Spleen (tissue), 11 donors: ENCODE measurements at regions not wholly inside any gene's neighbourhood (a gene's known extent, or its start where the extent isn't known, plus 50 kb on each side); places are given as distances from the start of the nearest gene placed in this dataset.

ENCODE experiments used
- DNase-seq: peaks from one replicate; pipeline ENCODE4 v3.0.0-alpha.2; 2020
- H3K27ac ChIP-seq, 8 donors: fragments of 200-600 bp; sonication (generic) in 7 of 8; 1 replicate in 4 of 8; 2 replicates in 4 of 8; pipeline versions ENCODE4 v1.5.0 to v1.8.0; 2016 to 2021; ENCODE audit warnings: inconsistent platforms in 4 of 8, mild to moderate bottlenecking in 4 of 8, moderate library complexity in 1 of 8
- H3K27me3 ChIP-seq, 7 donors: fragments of 200-600 bp; sonication (generic) in 6 of 7; replicated peaks in 1 of 7; 1 replicate in 4 of 7; 2 replicates in 3 of 7; pipeline versions ENCODE4 v1.5.0 to v1.8.0; 2016 to 2021; ENCODE audit warnings: inconsistent platforms in 3 of 7, mild to moderate bottlenecking in 1 of 7
- H3K36me3 ChIP-seq, 6 donors: fragments of 200-600 bp; sonication (generic) in 5 of 6; 1 replicate in 4 of 6; 2 replicates in 2 of 6; pipeline versions ENCODE4 v1.5.0 to v1.8.0; 2016 to 2021; ENCODE audit warnings: inconsistent platforms in 2 of 6
- H3K4me1 ChIP-seq, 6 donors: fragments of 200-600 bp; sonication (generic) in 5 of 6; 1 replicate in 3 of 6; 2 replicates in 3 of 6; pipeline versions ENCODE4 v1.5.0 to v1.8.0; 2016 to 2021; ENCODE audit warnings: inconsistent platforms in 3 of 6
- H3K4me3 ChIP-seq, 8 donors: fragments of 200-600 bp; sonication (generic) in 7 of 8; 1 replicate in 4 of 8; 2 replicates in 4 of 8; pipeline versions ENCODE4 v1.5.0 to v1.8.0; 2016 to 2021; ENCODE audit warnings: inconsistent platforms in 4 of 8, mild to moderate bottlenecking in 4 of 8, moderate library complexity in 2 of 8
- H3K9me3 ChIP-seq, 8 donors: fragments of 200-600 bp; sonication (generic) in 7 of 8; 1 replicate in 4 of 8; 2 replicates in 4 of 8; pipeline versions ENCODE4 v1.5.0 to v1.8.0; 2016 to 2021; ENCODE audit warnings: inconsistent platforms in 4 of 8
- POLR2A ChIP-seq, 3 donors: fragments of 450-650 bp; IDR thresholded peaks; one replicate each; pipeline ENCODE4 v1.5.1; 2017; ENCODE audit warnings: antibody characterized with exemption in 3 of 3, mild to moderate bottlenecking in 1 of 3
- POLR2AphosphoS5 ChIP-seq, 3 donors: sonication (generic); formaldehyde crosslinking; IDR thresholded peaks; one replicate each; pipeline ENCODE4 v1.5.1; 2017; ENCODE audit warnings: antibody characterized with exemption in 3 of 3
- WGBS, 5 donors: extraction: QIAGEN DNeasy Blood & Tissue Kit in 3 of 5; methylation state at CpG; one replicate each; pipeline versions ENCODE4 v1.1.5 to v1.1.7; 2013 to 2018; 5-methylcytosine and 5-hydroxymethylcytosine counted together
- intact Hi-C: fragments of 100-400 bp; cut with DNase I; formaldehyde crosslinking; loops from one replicate; pipeline ENCODE4 v1.15.0; 2023; ENCODE audit warnings: low total_unique reads
- TF ChIP-seq, protein P1 (sequence below), 11 experiments: fragments of 200-600 bp in 7 of 11; fragments of 450-650 bp in 4 of 11; sonication (generic) in 4 of 11; IDR thresholded peaks in 8 of 11; conservative IDR thresholded peaks in 3 of 11; 1 replicate in 7 of 11; 2 replicates in 4 of 11; pipeline versions ENCODE4 v1.4.0 to v1.8.0; 2016 to 2021; ENCODE audit warnings: antibody characterized with exemption in 11 of 11, inconsistent platforms in 4 of 11, mild to moderate bottlenecking in 1 of 11
- donor health status: healthy with polysubstance abuse.
- donor health status: DM: no; HTN: no; CAD: no; lungs with moderate emphysema.
- donor health status: DM: no; HTN: no; CAD: no.
- donor health status: Bipolar disorder and iron deficiency.
- donor health status: healthy.
- donor health status: DM: no; HTN: no; CAD: no.
- donor health status: DM: yes; HTN: yes; CAD: no.

GRCh38 chr13:90020536-90021070 lies 1326.9 kb upstream of the MIR17HG start:
- Histone ChIP-seq H3K4me1 (no peaks in the 10 kb centered on the region), H3K27me3 (no peaks in the 10 kb centered on the region), H3K4me3 (no peak overlapping the region), H3K27ac (no peak overlapping the region), H3K9me3 (peaks cover 0 to 11% (median 0%) of the 10 kb centered on the region in 8 donors), H3K36me3 (no peaks in the 10 kb centered on the region)
- 60 to 70% (median 68%) methylated on average over 3 of the region's 3 CpGs for WGBS, 5 donors
- intact Hi-C loops: no loop called here
- no peak for TF ChIP-seq POLR2AphosphoS5 (IDR thresholded peaks at IDR 0.05)
- no peak for TF ChIP-seq POLR2A (IDR thresholded peaks at IDR 0.05)
- TF ChIP-seq, protein P1, sequence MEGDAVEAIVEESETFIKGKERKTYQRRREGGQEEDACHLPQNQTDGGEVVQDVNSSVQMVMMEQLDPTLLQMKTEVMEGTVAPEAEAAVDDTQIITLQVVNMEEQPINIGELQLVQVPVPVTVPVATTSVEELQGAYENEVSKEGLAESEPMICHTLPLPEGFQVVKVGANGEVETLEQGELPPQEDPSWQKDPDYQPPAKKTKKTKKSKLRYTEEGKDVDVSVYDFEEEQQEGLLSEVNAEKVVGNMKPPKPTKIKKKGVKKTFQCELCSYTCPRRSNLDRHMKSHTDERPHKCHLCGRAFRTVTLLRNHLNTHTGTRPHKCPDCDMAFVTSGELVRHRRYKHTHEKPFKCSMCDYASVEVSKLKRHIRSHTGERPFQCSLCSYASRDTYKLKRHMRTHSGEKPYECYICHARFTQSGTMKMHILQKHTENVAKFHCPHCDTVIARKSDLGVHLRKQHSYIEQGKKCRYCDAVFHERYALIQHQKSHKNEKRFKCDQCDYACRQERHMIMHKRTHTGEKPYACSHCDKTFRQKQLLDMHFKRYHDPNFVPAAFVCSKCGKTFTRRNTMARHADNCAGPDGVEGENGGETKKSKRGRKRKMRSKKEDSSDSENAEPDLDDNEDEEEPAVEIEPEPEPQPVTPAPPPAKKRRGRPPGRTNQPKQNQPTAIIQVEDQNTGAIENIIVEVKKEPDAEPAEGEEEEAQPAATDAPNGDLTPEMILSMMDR (IDR thresholded peaks at IDR 0.05 in 8 of 11, conservative IDR thresholded peaks at IDR 0.05 in 3 of 11): no peak
- DNase-seq: no peak

DNA sequence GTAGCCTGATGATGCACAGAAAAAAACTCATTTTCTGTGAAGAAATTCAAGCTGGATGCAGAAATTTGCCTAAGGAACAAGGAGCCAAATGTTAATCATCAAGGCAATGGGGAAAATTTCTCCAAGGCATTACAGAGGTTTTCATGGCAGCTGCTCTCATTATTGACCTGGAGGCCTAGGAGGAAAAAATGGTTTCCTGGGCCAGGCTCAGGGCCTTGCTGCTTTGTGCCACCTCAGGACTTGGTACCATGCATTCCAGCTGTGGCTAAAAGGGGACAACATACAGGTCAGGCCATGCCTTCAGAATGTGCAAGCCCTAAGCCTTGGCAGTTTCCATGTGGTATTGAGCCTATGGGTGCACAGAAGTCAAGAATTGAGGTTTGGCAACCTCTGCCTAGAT lies 1320.1 kb upstream of the MIR17HG start:
- no peak for DNase-seq

DNA sequence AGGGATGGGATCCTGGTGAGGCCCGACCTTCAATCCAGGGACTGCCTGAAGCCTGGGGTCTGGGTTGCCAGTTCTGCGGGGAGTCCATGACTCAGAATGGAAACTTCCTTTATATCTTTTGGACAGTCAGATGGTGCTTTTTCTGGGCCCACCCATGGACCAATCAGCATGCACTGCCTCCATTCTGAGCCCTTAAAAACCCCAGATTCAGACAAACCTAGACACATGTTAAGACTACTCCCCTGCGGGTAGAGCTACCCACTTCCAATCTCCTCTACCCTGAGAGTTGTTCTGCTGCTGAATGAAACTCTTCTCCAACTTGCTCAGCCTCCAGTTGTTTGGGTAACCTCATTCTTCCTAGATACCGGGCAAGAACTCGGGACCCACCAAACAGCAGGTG lies 1315.2 kb upstream of the MIR17HG start:
- Histone ChIP-seq H3K9me3 (peaks cover 0 to 46% (median 23%) of the 10 kb centered on the region in 8 donors), H3K4me1 (no peaks in the 10 kb centered on the region), H3K27ac (no peak overlapping the region), H3K4me3 (no peak overlapping the region), H3K27me3 (no peaks in the 10 kb centered on the region), H3K36me3 (no peaks in the 10 kb centered on the region)
- WGBS, 5 donors: 84 to 92% (median 87%) methylated on average over 5 of the region's 5 CpGs
- no peak for TF ChIP-seq POLR2AphosphoS5 (IDR thresholded peaks at IDR 0.05)
- TF ChIP-seq, protein P1 (IDR thresholded peaks at IDR 0.05 in 8 of 11, conservative IDR thresholded peaks at IDR 0.05 in 3 of 11): no peak
- DNase-seq: no peak
- intact Hi-C loops: no loop called here

More for the DNA sequence above, 1320.1 kb upstream of the MIR17HG start:
- Histone ChIP-seq H3K27me3 (no peaks in the 10 kb centered on the region), H3K4me1 (no peaks in the 10 kb centered on the region), H3K36me3 (no peaks in the 10 kb centered on the region), H3K27ac (no peak overlapping the region), H3K4me3 (no peak overlapping the region), H3K9me3 (peaks cover 0 to 57% (median 34%) of the 10 kb centered on the region in 8 donors)
- no peak for TF ChIP-seq POLR2A (IDR thresholded peaks at IDR 0.05)
- TF ChIP-seq POLR2AphosphoS5 (IDR thresholded peaks at IDR 0.05): no peak
- intact Hi-C loops: no loop called here

- intact Hi-C loops: no loop called here
- 83 to 94% (median 88%) methylated on average over 14 of the region's 14 CpGs for WGBS, 5 donors
- Histone ChIP-seq H3K36me3 (no peaks in the 10 kb centered on the region), H3K27me3 (no peaks in the 10 kb centered on the region), H3K4me3 (no peak overlapping the region), H3K27ac (no peak overlapping the region), H3K4me1 (no peaks in the 10 kb centered on the region), H3K9me3 (peaks cover 0 to 39% (median 17%) of the 10 kb centered on the region in 8 donors)
- TF ChIP-seq POLR2A (IDR thresholded peaks at IDR 0.05): no peak
- no peak for TF ChIP-seq POLR2AphosphoS5 (IDR thresholded peaks at IDR 0.05)
- TF ChIP-seq, protein P1 (IDR thresholded peaks at IDR 0.05 in 8 of 11, conservative IDR thresholded peaks at IDR 0.05 in 3 of 11): no peak
- DNase-seq: peak; percentile 51
Observed at GRCh38 chr13:90032841-90033493, 1314.5 kb upstream of the MIR17HG start.
